ENCODE measurements at regions not wholly inside any gene's neighbourhood (a gene's known extent, or its start where the extent isn't known, plus 50 kb on each side); places are given as distances from the start of the nearest gene placed in this dataset.

DNA sequence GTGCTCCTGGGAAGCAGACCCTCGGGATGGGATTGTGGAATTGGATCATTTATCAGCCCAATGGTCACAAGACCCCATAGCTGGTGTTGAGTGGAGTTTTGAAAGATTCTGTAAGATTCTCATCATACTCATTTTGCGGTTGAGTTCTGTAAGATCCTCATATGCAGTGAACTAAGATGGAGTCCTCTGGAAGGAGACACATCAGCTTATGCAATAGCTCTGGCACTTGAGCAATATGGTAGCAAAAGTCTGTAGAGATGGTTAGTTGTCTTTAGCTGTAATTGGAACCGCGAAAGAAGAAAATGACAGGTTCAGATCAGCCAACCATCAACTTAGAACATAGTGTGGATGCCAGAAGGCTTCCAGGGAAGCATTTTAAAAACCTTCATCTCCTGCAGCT lies 184.5 kb upstream of the TSC22D2 start:
- H3K36me3 ChIP-seq (ENCODE audit: control insufficient read depth in 2 of 3, insufficient read depth in 3 of 3, low read length in 3 of 3): no peaks in the 10 kb centered on the region
- H3K4me3 ChIP-seq (ENCODE audit: low read length in 3 of 3): no peak overlapping the region
- DNase-seq (no peak), FAIRE-seq (no peak)
- intact Hi-C loops (cut with DNase I): no loop called here
- no peaks in the 10 kb centered on the region for H3K27me3 ChIP-seq (ENCODE audit: control insufficient read depth, insufficient read depth, low read length)
- H3K27ac ChIP-seq (ENCODE audit: low read depth in 2 of 2, low read length in 2 of 2): no peak overlapping the region
- H3K9me3 ChIP-seq (ENCODE audit: control insufficient read depth in 2 of 3, insufficient read depth in 1 of 3, low read length in 3 of 3): no peaks in the 10 kb centered on the region
- no peaks in the 10 kb centered on the region for H3K4me1 ChIP-seq (ENCODE audit: control insufficient read depth in 2 of 3, insufficient read depth in 2 of 3, low read depth in 1 of 3, low read length in 3 of 3)
- TF ChIP-seq, protein P1, sequence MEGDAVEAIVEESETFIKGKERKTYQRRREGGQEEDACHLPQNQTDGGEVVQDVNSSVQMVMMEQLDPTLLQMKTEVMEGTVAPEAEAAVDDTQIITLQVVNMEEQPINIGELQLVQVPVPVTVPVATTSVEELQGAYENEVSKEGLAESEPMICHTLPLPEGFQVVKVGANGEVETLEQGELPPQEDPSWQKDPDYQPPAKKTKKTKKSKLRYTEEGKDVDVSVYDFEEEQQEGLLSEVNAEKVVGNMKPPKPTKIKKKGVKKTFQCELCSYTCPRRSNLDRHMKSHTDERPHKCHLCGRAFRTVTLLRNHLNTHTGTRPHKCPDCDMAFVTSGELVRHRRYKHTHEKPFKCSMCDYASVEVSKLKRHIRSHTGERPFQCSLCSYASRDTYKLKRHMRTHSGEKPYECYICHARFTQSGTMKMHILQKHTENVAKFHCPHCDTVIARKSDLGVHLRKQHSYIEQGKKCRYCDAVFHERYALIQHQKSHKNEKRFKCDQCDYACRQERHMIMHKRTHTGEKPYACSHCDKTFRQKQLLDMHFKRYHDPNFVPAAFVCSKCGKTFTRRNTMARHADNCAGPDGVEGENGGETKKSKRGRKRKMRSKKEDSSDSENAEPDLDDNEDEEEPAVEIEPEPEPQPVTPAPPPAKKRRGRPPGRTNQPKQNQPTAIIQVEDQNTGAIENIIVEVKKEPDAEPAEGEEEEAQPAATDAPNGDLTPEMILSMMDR (IDR thresholded peaks at IDR 0.05; ENCODE audit: borderline replicate concordance, extremely low read depth, insufficient read depth): no peak
- no peak overlapping the region for H3K9ac ChIP-seq (ENCODE audit: low read length in 3 of 3)

DNA sequence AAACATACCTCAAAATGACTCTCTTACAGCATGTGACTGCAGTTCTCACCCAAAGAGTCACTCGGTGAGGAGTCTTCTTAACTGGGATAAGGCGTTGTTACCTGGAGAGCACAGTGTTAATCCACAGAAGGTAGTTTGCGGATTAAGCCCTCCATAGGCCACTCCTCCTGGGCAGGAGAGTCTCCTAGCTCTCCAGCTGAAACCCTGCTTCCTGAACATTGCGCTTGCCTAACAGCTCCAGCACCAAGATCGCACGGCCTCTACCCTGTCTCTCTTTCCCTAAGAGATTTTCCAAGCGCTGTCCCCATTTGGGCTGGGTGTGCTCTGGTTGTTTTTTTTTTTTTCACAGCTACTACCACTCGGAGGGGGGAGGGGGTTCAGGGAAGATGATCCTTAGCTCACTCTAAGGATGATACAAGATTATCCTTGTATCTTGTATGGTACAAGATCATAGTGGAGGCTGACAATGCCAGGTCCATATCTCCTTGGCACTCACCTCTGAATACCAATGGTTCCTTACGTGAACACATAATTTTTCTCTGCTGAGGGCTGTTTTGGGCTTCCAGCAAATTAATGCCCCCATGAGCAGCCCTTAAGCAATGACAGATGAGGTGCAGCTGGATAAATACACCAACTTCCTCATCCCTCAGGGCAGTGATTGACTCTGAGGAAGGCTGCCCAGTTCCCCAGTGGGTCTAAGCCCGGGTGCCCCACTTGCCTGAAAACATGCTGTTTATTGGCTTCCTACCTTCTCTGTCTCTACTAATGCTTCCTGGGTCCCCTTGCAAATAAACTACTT lies 185.2 kb upstream of the TSC22D2 start:
- no peak overlapping the region for H3K27ac ChIP-seq (ENCODE audit: low read depth in 2 of 2, low read length in 2 of 2)
- H3K9me3 ChIP-seq (ENCODE audit: control insufficient read depth in 2 of 3, insufficient read depth in 1 of 3, low read length in 3 of 3): no peaks in the 10 kb centered on the region
- no peaks in the 10 kb centered on the region for H3K36me3 ChIP-seq (ENCODE audit: control insufficient read depth in 2 of 3, insufficient read depth in 3 of 3, low read length in 3 of 3)
- no peaks in the 10 kb centered on the region for H3K27me3 ChIP-seq (ENCODE audit: control insufficient read depth, insufficient read depth, low read length)
- DNase-seq (no peak), FAIRE-seq (no peak)
- no peak overlapping the region for H3K4me3 ChIP-seq (ENCODE audit: low read length in 3 of 3)
- TF ChIP-seq, protein P1 (IDR thresholded peaks at IDR 0.05; ENCODE audit: borderline replicate concordance, extremely low read depth, insufficient read depth): no peak
- intact Hi-C loops (cut with DNase I): no loop called here
- H3K4me1 ChIP-seq (ENCODE audit: control insufficient read depth in 2 of 3, insufficient read depth in 2 of 3, low read depth in 1 of 3, low read length in 3 of 3): no peaks in the 10 kb centered on the region
- H3K9ac ChIP-seq (ENCODE audit: low read length in 3 of 3): no peak overlapping the region

DNA sequence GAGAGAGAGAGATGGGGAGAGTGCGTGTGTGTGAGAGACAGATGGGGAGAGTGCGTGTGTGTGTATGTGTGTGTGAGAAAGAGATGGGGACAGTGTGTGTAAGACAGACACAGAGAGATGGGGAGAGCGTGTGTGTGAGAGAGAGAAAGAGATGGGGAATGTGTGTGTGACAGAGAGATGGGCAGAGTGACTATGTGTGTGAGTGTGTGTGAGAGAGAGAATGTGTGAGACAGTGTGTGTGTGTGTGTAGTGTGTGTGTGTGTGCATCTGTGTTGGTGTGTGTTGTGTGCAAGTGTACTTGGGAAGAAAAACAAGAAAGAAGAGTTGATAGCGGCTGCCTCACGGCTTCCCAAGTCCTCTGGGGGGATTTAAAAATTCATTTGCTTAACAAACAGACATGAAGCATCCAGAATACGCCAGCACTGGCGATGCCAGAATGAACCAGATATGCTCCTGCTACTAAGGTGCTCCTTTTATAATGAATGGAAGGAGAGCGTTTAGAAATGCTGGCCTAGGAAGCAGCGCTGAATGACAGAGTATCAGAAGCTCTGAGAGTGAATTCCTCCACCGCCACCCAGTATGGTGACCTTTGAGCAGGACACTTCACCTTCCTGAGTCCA lies 186.1 kb upstream of the TSC22D2 start:
- DNase-seq (no peak), FAIRE-seq (no peak)
- no peaks in the 10 kb centered on the region for H3K4me1 ChIP-seq (ENCODE audit: control insufficient read depth in 2 of 3, insufficient read depth in 2 of 3, low read depth in 1 of 3, low read length in 3 of 3)
- intact Hi-C loops (cut with DNase I): no loop called here
- no peaks in the 10 kb centered on the region for H3K36me3 ChIP-seq (ENCODE audit: control insufficient read depth in 2 of 3, insufficient read depth in 3 of 3, low read length in 3 of 3)
- H3K4me3 ChIP-seq (ENCODE audit: low read length in 3 of 3): no peak overlapping the region
- no peak overlapping the region for H3K9ac ChIP-seq (ENCODE audit: low read length in 3 of 3)
- TF ChIP-seq, protein P1 (IDR thresholded peaks at IDR 0.05; ENCODE audit: borderline replicate concordance, extremely low read depth, insufficient read depth): no peak
- H3K27ac ChIP-seq (ENCODE audit: low read depth in 2 of 2, low read length in 2 of 2): no peak overlapping the region
- no peaks in the 10 kb centered on the region for H3K9me3 ChIP-seq (ENCODE audit: control insufficient read depth in 2 of 3, insufficient read depth in 1 of 3, low read length in 3 of 3)
- H3K27me3 ChIP-seq (ENCODE audit: control insufficient read depth, insufficient read depth, low read length): no peaks in the 10 kb centered on the region

Data from kidney (tissue), 13 donors.